AG04450 (cell line): ENCODE measurements at regions not wholly inside any gene's neighbourhood (a gene's known extent, or its start where the extent isn't known, plus 50 kb on each side); places are given as distances from the start of the nearest gene placed in this dataset.

Experiments
- CTCF ChIA-PET: fragments of 300-600, 350-600 bp; formaldehyde crosslinking; extraction: SDS; loops from one replicate; lab custom pipeline; 2022; ENCODE audit warnings: antibody characterized with exemption, inconsistent platforms; lab: Charles Lee
- POLR2A ChIA-PET: fragments of 350-600 bp; formaldehyde crosslinking; extraction: SDS; loops from one replicate; lab custom pipeline; 2021; ENCODE audit warnings: antibody characterized with exemption, inconsistent platforms; lab: Yijun Ruan, JAX
- DNase-seq: peaks from one replicate; pipeline ENCODE4 v3.0.0-alpha.2; 2011; ENCODE audit warnings: low read depth, low spot score
- H3K27ac ChIP-seq: one replicate; pipeline ENCODE4 v1.5.1; 2012; ENCODE audit warnings: low read depth, low read length, control low read depth
- H3K27me3 ChIP-seq: one replicate; pipeline ENCODE4 v1.6.0; 2012; ENCODE audit warnings: low read length; ENCODE audit not compliant: control insufficient read depth, insufficient read depth
- H3K4me3 ChIP-seq: 2 replicates; pipeline ENCODE4 v1.5.1; 2011; ENCODE audit warnings: mild to moderate bottlenecking, low read depth, low read length, control low read depth
- H3K9me3 ChIP-seq: 2 replicates; pipeline ENCODE4 v1.5.1; 2012; ENCODE audit warnings: low read length; ENCODE audit not compliant: control insufficient read depth, insufficient read depth
- CTCF ChIP-seq: IDR thresholded peaks from 2 replicates; pipeline ENCODE4 v1.5.1; 2011; ENCODE audit warnings: low read depth, low read length, control low read depth, inconsistent platforms

- CTCF ChIA-PET: no interaction called here
- POLR2A ChIA-PET: no interaction called here
- TF ChIP-seq CTCF: no peak
- H3K4me3 ChIP-seq: no peak overlapping the region
- H3K9me3 ChIP-seq: no peaks in the 10 kb centered on the region; the same call in 1 of the 2 replicates
- H3K27me3 ChIP-seq: no peaks in the 10 kb centered on the region
- H3K27ac ChIP-seq: no peak overlapping the region
- DNase-seq: no peak
These were observed 231.2 kb upstream of the F9 start for GRCh38 chrX:139299309-139299708.

GRCh38 chrX:139298437-139298836, 232.1 kb upstream of the F9 start:
- ChIA-PET CTCF (no interaction called here), POLR2A (no interaction called here)
- no peaks in the 10 kb centered on the region; the same call in 1 of the 2 replicates for H3K9me3 ChIP-seq
- H3K27me3 ChIP-seq: no peaks in the 10 kb centered on the region
- H3K27ac ChIP-seq: no peak overlapping the region
- no peak overlapping the region for H3K4me3 ChIP-seq
- DNase-seq: no peak
- no peak for TF ChIP-seq CTCF

GRCh38 chrX:139297638-139298037, 232.9 kb upstream of the F9 start:
- POLR2A ChIA-PET: no interaction called here
- no peak overlapping the region for H3K27ac ChIP-seq
- DNase-seq: no peak
- no peaks in the 10 kb centered on the region; the same call in 1 of the 2 replicates for H3K9me3 ChIP-seq
- TF ChIP-seq CTCF: no peak
- CTCF ChIA-PET: no interaction called here
- H3K4me3 ChIP-seq: no peak overlapping the region
- no peaks in the 10 kb centered on the region for H3K27me3 ChIP-seq

GRCh38 chrX:139293991-139294390, 236.5 kb upstream of the F9 start:
- Histone ChIP-seq H3K9me3 (no peaks in the 10 kb centered on the region), H3K4me3 (no peak overlapping the region), H3K27me3 (no peaks in the 10 kb centered on the region), H3K27ac (no peak overlapping the region)
- ChIA-PET CTCF (no interaction called here), POLR2A (no interaction called here)
- DNase-seq: no peak
- TF ChIP-seq CTCF: no peak

GRCh38 chrX:139290310-139290709, 240.2 kb upstream of the F9 start:
- H3K9me3 ChIP-seq: no peaks in the 10 kb centered on the region
- no peaks in the 10 kb centered on the region for H3K27me3 ChIP-seq
- no peak overlapping the region for H3K27ac ChIP-seq
- DNase-seq: no peak
- H3K4me3 ChIP-seq: no peak overlapping the region
- ChIA-PET POLR2A (no interaction called here), CTCF (no interaction called here)
- no peak for TF ChIP-seq CTCF
